Activated naive CD8-positive, alpha-beta T cell treated with anti-CD3 and anti-CD28 coated beads, Interleukin-2, amount 50 U/mL, for 24 hours (primary cell): ENCODE measurements at regions not wholly inside any gene's neighbourhood (a gene's known extent, or its start where the extent isn't known, plus 50 kb on each side); places are given as distances from the start of the nearest gene placed in this dataset.
"Not testable (repeated sequence)": the region's sequence is repeated elsewhere in the genome, so short reads cannot be mapped to it uniquely, and the experiment has no call there.

Source experiments
- ATAC-seq: fragments of 150-1000 bp; cut with Tn5 transposase; one replicate; pipeline ENCODE4 v1.10.0; 2021
- DNase-seq: peaks from one replicate; pipeline ENCODE4 v3.0.0; 2021
- H3K27ac Mint-ChIP-seq: one replicate; pipeline ENCODE4 v1.8.0; 2021; ENCODE audit warnings: mild to moderate bottlenecking, mixed read lengths
- H3K27me3 Mint-ChIP-seq: one replicate; pipeline ENCODE4 v1.8.0; 2021; ENCODE audit warnings: mixed read lengths
- H3K36me3 Mint-ChIP-seq: one replicate; pipeline ENCODE4 v1.8.0; 2021; ENCODE audit warnings: low read depth, mixed read lengths
- H3K4me1 Mint-ChIP-seq: one replicate; pipeline ENCODE4 v1.8.0; 2021; ENCODE audit warnings: mixed read lengths
- H3K4me3 Mint-ChIP-seq: one replicate; pipeline ENCODE4 v1.8.0; 2021; ENCODE audit warnings: mild to moderate bottlenecking, moderate library complexity, mixed read lengths
- H3K9me3 Mint-ChIP-seq: one replicate; pipeline ENCODE4 v1.8.0; 2021; ENCODE audit warnings: mixed read lengths

- not testable (repeated sequence) for H3K36me3 Mint-ChIP-seq, ATAC-seq, H3K4me1 Mint-ChIP-seq, H3K27me3 Mint-ChIP-seq, DNase-seq, H3K27ac Mint-ChIP-seq, H3K4me3 Mint-ChIP-seq
- peaks cover 12% of the 10 kb centered on the region for H3K9me3 Mint-ChIP-seq
Observed at GRCh38 chr3:26024206-26024605, 234.3 kb downstream of the OXSM start.

- H3K36me3 Mint-ChIP-seq, result no peaks in the 10 kb centered on the region
- H3K9me3 Mint-ChIP-seq, result peaks cover 18% of the 10 kb centered on the region
- ATAC-seq (no peak), DNase-seq (no peak)
- H3K27ac Mint-ChIP-seq, result no peak overlapping the region
- peaks cover 2% of the 10 kb centered on the region for H3K27me3 Mint-ChIP-seq
- H3K4me3 Mint-ChIP-seq, result no peak overlapping the region
- H3K4me1 Mint-ChIP-seq, result no peaks in the 10 kb centered on the region
Observed at GRCh38 chr3:26029321-26029720, 239.4 kb downstream of the OXSM start.

GRCh38 chr3:26042126-26042525, 252.2 kb downstream of the OXSM start:
- H3K27ac Mint-ChIP-seq, H3K36me3 Mint-ChIP-seq, H3K4me3 Mint-ChIP-seq, DNase-seq, H3K4me1 Mint-ChIP-seq, ATAC-seq, H3K27me3 Mint-ChIP-seq: not testable (repeated sequence)
- H3K9me3 Mint-ChIP-seq, result peaks cover 15% of the 10 kb centered on the region

GRCh38 chr3:26049951-26050350, 260.1 kb downstream of the OXSM start:
- DNase-seq, result no peak
- ATAC-seq, result no peak
- Mint-ChIP-seq H3K27me3 (no peaks in the 10 kb centered on the region), H3K4me1 (no peaks in the 10 kb centered on the region), H3K27ac (no peak overlapping the region), H3K9me3 (no peaks in the 10 kb centered on the region), H3K4me3 (no peak overlapping the region), H3K36me3 (no peaks in the 10 kb centered on the region)

GRCh38 chr3:26050776-26051175, 260.9 kb downstream of the OXSM start:
- Mint-ChIP-seq H3K27ac (no peak overlapping the region), H3K4me1 (no peaks in the 10 kb centered on the region), H3K4me3 (no peak overlapping the region), H3K9me3 (no peaks in the 10 kb centered on the region), H3K36me3 (no peaks in the 10 kb centered on the region), H3K27me3 (no peaks in the 10 kb centered on the region)
- ATAC-seq (no peak), DNase-seq (no peak)

GRCh38 chr3:26058901-26059321, 269.0 kb downstream of the OXSM start:
- H3K4me1 Mint-ChIP-seq, result no peaks in the 10 kb centered on the region
- no peaks in the 10 kb centered on the region for H3K9me3 Mint-ChIP-seq
- H3K27me3 Mint-ChIP-seq, result no peaks in the 10 kb centered on the region
- ATAC-seq (no peak), DNase-seq (no peak)
- H3K27ac Mint-ChIP-seq, result no peak overlapping the region
- no peaks in the 10 kb centered on the region for H3K36me3 Mint-ChIP-seq
- H3K4me3 Mint-ChIP-seq, result no peak overlapping the region

GRCh38 chr3:26061947-26062346, 272.1 kb downstream of the OXSM start:
- no peak overlapping the region for H3K4me3 Mint-ChIP-seq
- H3K27ac Mint-ChIP-seq, result no peak overlapping the region
- ATAC-seq, result no peak
- no peaks in the 10 kb centered on the region for H3K9me3 Mint-ChIP-seq
- no peaks in the 10 kb centered on the region for H3K27me3 Mint-ChIP-seq
- no peaks in the 10 kb centered on the region for H3K4me1 Mint-ChIP-seq
- H3K36me3 Mint-ChIP-seq, result no peaks in the 10 kb centered on the region
- no peak for DNase-seq

- Mint-ChIP-seq H3K27ac (no peak overlapping the region), H3K4me1 (no peaks in the 10 kb centered on the region), H3K27me3 (no peaks in the 10 kb centered on the region), H3K4me3 (no peak overlapping the region), H3K36me3 (no peaks in the 10 kb centered on the region), H3K9me3 (no peaks in the 10 kb centered on the region)
- ATAC-seq, result no peak
- no peak for DNase-seq
Observed at GRCh38 chr3:26064297-26064696, 274.4 kb downstream of the OXSM start.

GRCh38 chr3:26068890-26069289, 279.0 kb downstream of the OXSM start:
- Mint-ChIP-seq H3K27me3 (no peaks in the 10 kb centered on the region), H3K36me3 (no peaks in the 10 kb centered on the region), H3K4me1 (no peaks in the 10 kb centered on the region), H3K27ac (no peak overlapping the region), H3K4me3 (no peak overlapping the region), H3K9me3 (no peaks in the 10 kb centered on the region)
- ATAC-seq (no peak), DNase-seq (no peak)

GRCh38 chr3:26070854-26071253, 281.0 kb downstream of the OXSM start:
- DNase-seq (no peak), ATAC-seq (no peak)
- Mint-ChIP-seq H3K4me3 (no peak overlapping the region), H3K36me3 (no peaks in the 10 kb centered on the region), H3K27ac (no peak overlapping the region), H3K4me1 (no peaks in the 10 kb centered on the region), H3K9me3 (no peaks in the 10 kb centered on the region), H3K27me3 (no peaks in the 10 kb centered on the region)

GRCh38 chr3:26074080-26074479, 284.2 kb downstream of the OXSM start:
- DNase-seq (no peak), ATAC-seq (no peak)
- Mint-ChIP-seq H3K4me1 (no peaks in the 10 kb centered on the region), H3K27ac (no peak overlapping the region), H3K36me3 (no peaks in the 10 kb centered on the region), H3K4me3 (no peak overlapping the region), H3K27me3 (no peaks in the 10 kb centered on the region), H3K9me3 (no peaks in the 10 kb centered on the region)

GRCh38 chr3:26078539-26078938, 288.6 kb downstream of the OXSM start:
- ATAC-seq (no peak), DNase-seq (no peak)
- Mint-ChIP-seq H3K27me3 (no peaks in the 10 kb centered on the region), H3K27ac (no peak overlapping the region), H3K4me1 (no peaks in the 10 kb centered on the region), H3K9me3 (no peaks in the 10 kb centered on the region), H3K36me3 (no peaks in the 10 kb centered on the region), H3K4me3 (no peak overlapping the region)

- H3K4me1 Mint-ChIP-seq, result no peaks in the 10 kb centered on the region
- H3K27me3 Mint-ChIP-seq, result no peaks in the 10 kb centered on the region
- DNase-seq (no peak), ATAC-seq (no peak)
- no peak overlapping the region for H3K4me3 Mint-ChIP-seq
- H3K9me3 Mint-ChIP-seq, result no peaks in the 10 kb centered on the region
- H3K36me3 Mint-ChIP-seq, result no peaks in the 10 kb centered on the region
- H3K27ac Mint-ChIP-seq, result no peak overlapping the region
Observed at GRCh38 chr3:26081166-26081565, 291.3 kb downstream of the OXSM start.

GRCh38 chr3:26081806-26082205, 291.9 kb downstream of the OXSM start:
- Mint-ChIP-seq H3K4me1 (no peaks in the 10 kb centered on the region), H3K36me3 (no peaks in the 10 kb centered on the region), H3K9me3 (peaks cover 6% of the 10 kb centered on the region), H3K27ac (no peak overlapping the region), H3K27me3 (no peaks in the 10 kb centered on the region), H3K4me3 (no peak overlapping the region)
- no peak for ATAC-seq
- no peak for DNase-seq

- Mint-ChIP-seq H3K4me1 (no peaks in the 10 kb centered on the region), H3K36me3 (no peaks in the 10 kb centered on the region), H3K27ac (no peak overlapping the region), H3K4me3 (no peak overlapping the region), H3K27me3 (no peaks in the 10 kb centered on the region), H3K9me3 (peaks cover 14% of the 10 kb centered on the region)
- ATAC-seq (no peak), DNase-seq (no peak)
Observed at GRCh38 chr3:26082911-26083310, 293.0 kb downstream of the OXSM start.

GRCh38 chr3:26084629-26085028, 294.7 kb downstream of the OXSM start:
- Mint-ChIP-seq H3K4me1 (no peaks in the 10 kb centered on the region), H3K27ac (no peak overlapping the region), H3K36me3 (no peaks in the 10 kb centered on the region), H3K4me3 (no peak overlapping the region), H3K27me3 (no peaks in the 10 kb centered on the region), H3K9me3 (peaks cover 25% of the 10 kb centered on the region)
- DNase-seq, result no peak
- ATAC-seq, result no peak
